Effector CD4-positive, alpha-beta T cell (primary cell): ENCODE measurements at regions not wholly inside any gene's neighbourhood (a gene's known extent, or its start where the extent isn't known, plus 50 kb on each side); places are given as distances from the start of the nearest gene placed in this dataset.

ENCODE experiments used
- DNase-seq: peaks from one replicate; pipeline ENCODE4 v3.0.0-alpha.2; 2020

GRCh38 chr11:36824349-36824748, 226.3 kb upstream of the RAG2 start:
- no peak for DNase-seq

DNA sequence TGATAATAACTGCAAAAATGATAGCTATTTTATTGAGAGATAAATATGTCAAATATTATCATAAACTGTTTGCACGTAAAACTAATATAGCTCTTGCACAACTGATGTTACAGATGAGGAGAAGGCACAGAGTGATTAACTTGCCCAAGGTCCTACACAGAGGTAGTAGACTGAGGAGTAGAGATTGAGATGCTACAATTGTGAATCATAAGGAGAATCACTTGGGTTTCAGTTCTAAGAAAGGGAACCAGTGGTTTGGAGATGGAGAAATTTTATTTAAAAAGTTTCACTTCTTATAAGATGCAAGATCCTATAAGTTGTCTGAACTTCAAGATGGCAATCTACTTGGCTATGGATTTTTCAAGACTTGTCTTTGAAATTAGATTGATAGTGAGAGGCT, 224.8 kb upstream of the RAG2 start:
- DNase-seq, result no peak

DNA sequence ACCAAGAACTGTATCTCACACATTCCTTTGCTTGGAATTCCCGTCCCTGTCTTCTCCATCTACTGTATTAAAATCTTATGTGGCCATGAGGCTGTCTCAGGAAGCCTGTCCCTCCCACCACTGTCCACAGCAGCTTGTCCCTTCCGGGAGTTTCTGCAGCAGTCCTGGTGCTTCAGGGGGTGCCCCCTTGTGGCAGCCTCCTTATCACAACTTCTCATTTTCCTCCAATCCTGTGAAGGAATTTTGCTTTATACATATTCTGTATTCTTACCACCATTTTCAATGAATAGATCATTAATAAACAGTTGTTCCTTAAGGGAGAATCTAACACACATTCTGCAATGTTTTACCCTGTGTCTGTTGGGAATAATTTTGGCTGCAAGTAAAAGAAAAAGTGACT, 220.4 kb upstream of the RAG2 start:
- DNase-seq, result no peak

GRCh38 chr11:36817336-36817965, 219.4 kb upstream of the RAG2 start:
- DNase-seq, result no peak

DNA sequence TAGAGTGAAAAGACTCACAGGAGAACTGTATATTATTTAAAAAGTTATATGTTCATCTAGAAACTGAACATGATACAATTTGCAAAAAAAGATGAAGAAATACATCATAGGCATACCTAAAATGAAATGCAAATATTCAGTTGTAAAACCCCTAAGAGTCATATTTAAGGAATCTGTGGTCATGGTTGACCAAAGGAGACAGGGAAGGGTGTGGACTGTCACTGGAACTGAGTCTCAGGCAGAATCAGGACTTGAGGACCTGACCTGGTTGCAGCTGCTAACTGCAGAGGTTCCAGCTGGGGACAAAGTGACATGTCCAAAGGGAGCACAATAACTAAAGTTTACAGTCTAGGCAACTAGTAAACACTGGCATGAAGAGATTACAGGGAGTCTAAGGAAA, 211.3 kb upstream of the RAG2 start:
- DNase-seq, result no peak

GRCh38 chr11:36807871-36808270, 209.8 kb upstream of the RAG2 start:
- no peak for DNase-seq

- DNase-seq, result no peak
Observed at GRCh38 chr11:36803084-36803483, 205.0 kb upstream of the RAG2 start.

DNA sequence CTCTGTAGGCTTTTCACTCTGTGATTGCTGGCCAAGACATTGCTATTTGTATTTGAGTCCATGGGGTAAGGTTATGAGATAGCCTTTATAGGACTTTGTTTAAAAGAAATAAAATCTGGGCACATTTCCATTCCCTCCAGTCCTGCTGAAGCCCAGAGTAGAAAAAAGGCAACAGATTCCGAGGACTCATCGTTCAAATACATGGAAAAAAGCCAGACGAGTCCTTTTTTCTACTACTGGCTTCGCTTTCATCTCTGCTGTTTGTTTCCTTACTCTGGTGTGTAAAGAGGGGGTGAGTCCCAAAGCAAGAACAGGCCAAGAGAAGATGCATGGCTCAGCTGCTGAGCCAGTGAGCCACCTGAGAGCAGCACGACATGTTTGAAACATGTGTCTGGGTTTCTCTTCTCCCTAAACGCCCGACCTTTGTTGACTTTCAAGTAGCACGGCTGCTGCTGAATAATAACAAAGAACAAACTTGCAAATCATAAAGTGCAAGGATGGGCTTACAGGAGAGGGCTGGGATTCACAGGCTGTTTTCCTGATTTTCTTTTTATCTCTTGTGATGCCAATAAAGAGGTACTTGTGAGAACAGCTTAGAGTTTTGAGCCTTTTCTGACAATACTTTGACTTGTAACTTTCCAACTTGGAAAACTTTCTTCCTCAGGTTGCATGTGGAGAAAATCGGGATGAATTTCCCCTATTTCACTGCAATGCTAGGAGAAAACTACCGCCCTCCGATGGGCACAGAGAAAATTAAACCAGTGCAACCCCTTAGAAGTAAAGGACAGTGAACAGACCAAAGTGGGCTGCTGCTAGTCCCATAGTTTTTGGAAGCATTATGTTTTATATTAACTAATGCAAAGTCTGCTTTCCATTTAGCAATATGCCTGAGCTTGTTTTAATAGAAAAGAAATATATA, 195.2 kb upstream of the RAG2 start:
- no peak for DNase-seq

GRCh38 chr11:36791957-36792356, 193.9 kb upstream of the RAG2 start:
- DNase-seq, result no peak

DNA sequence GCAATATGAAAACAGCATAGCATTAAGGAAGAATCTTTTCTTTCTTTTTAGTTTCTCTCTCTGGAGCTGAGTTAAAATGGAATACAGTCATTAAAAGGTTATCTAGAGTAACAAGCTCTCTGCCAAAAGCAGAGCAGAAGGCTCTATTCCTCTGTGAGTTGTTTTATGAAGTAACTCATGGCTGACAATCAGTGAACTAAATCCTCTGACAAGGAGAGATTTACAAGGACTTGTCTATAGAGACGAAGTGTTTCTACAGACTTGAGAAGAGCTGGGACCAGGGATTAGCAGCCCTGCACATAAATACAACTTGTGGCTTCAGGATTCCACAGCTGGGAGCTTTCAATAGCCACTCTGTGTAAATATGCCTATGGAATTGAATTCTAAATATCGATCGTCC, 192.5 kb upstream of the RAG2 start:
- no peak for DNase-seq

GRCh38 chr11:36783808-36784207, 185.8 kb upstream of the RAG2 start:
- no peak for DNase-seq

GRCh38 chr11:36779791-36780190, 181.8 kb upstream of the RAG2 start:
- no peak for DNase-seq

GRCh38 chr11:36777311-36777710, 179.3 kb upstream of the RAG2 start:
- no peak for DNase-seq

- DNase-seq, result no peak
Observed at GRCh38 chr11:36775756-36776155, 177.7 kb upstream of the RAG2 start.

DNA sequence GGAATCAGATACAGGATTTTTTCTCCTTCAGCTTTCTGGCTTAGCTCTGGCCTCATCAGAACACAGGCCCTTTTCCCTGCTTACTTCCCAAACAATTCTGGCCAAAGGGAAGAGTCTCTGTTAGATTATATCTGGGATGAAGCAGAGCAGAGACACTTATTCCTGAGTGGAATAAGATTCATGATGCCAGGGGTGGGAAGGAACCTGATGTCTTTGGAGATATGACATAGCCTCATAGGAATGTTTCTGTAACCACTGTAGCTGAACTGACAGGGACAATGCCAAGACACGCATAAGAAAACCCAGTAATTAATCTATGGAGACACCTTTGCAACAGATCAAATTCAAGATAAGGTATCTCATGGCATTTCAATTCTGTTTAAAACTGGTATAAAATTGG, 177.1 kb upstream of the RAG2 start:
- DNase-seq, result no peak

GRCh38 chr11:36774603-36775002, 176.6 kb upstream of the RAG2 start:
- DNase-seq, result no peak

GRCh38 chr11:36763187-36763586, 165.2 kb upstream of the RAG2 start:
- DNase-seq, result no peak

DNA sequence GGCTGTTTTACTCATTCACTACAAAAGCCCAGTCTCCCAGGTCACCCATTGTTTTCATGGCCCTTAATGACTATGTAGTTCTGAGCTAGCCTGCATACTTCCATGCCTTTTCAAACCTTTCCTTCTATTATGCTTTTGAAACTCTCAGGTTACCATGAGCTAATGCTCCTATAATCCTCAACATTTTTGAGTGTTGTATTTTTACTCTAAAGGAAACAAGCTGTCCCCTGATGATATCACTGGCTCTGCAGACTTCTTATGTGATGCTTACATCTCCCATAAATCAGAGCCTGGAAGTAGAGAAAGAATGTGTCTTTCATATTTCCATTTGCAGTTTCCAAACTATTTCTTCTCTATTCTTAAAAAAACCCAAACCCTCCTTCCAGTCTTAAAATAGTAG, 159.0 kb upstream of the RAG2 start:
- DNase-seq, result no peak

DNA sequence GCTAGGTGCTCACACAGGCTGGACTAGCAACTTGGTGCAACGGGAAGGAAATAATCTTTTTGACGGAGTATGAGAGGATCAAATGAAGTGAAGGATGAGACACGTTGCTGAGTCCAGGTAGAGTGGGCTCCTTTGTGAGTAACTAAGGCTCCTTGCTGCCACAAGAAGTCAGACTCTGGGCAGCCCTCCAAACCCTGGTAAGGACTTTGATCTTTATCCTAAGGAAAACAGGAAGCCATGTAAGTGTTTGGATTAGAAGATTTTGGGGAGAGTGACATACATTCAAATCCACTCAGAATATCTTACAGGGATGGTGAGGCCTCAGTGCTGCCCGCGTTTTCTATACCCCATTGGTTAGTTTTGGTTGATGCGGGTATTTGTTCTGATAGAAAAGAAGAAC, 155.9 kb upstream of the RAG2 start:
- DNase-seq, result no peak

GRCh38 chr11:36751996-36752395, 154.0 kb upstream of the RAG2 start:
- no peak for DNase-seq

DNA sequence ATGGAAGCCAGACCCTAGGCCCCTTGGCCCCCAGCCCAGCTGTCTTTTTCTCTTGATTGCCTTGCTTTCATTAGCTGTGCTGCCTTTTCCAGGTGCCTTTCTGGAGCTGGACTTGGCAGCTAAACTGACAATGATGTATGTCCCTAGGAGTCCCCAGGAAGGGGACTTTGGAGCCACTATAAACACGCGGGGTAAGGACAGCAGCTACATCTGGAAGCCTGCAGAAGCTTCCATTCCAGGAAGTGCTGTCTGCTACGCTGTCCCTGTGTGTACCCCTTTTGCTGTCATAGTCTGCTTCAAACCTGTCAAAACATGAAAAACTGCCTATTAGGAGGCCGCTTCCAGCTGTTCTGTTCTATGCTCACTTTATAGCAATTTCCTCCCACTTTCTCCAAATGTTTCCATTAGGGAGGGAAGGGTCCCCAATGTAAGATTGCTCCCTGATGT, 153.3 kb upstream of the RAG2 start:
- DNase-seq, result no peak

DNA sequence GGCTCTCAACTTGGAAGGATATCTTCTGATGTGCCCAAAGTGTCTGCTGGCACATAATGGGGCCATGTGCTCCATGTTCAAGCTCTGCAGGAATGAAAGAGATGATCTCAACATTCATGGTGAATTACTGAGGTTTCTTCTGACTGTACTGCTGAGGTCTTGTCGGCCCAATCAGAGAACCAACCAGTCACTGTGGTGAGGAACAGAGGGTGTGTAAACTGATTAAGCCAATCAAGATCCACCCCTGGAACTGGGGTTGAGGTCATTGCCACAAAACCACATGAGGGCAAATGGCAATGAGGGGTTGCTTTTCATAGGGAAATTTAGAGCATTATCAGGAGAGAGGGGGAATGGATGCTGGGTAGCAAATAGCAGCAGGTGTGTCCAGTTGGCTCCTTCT, 152.3 kb upstream of the RAG2 start:
- no peak for DNase-seq

- no peak for DNase-seq
Observed at GRCh38 chr11:36748836-36749235, 150.8 kb upstream of the RAG2 start.
